WI38 (cell line): ENCODE measurements at regions not wholly inside any gene's neighbourhood (a gene's known extent, or its start where the extent isn't known, plus 50 kb on each side); places are given as distances from the start of the nearest gene placed in this dataset.

Source experiments
- H3K4me3 ChIP-seq: 2 replicates; pipeline ENCODE4 v1.5.1; 2011; ENCODE audit warnings: low read depth, mild to moderate bottlenecking, control low read depth, low read length
- TF ChIP-seq, protein P1 (sequence below): IDR thresholded peaks from 2 replicates; pipeline ENCODE4 v1.5.1; 2012; ENCODE audit warnings: low read depth, mild to moderate bottlenecking, control low read depth, low read length

GRCh38 chr7:25854059-25854458 is 297.9 kb upstream of the NFE2L3 start:
- H3K4me3 ChIP-seq, result no peak overlapping the region
- TF ChIP-seq, protein P1, sequence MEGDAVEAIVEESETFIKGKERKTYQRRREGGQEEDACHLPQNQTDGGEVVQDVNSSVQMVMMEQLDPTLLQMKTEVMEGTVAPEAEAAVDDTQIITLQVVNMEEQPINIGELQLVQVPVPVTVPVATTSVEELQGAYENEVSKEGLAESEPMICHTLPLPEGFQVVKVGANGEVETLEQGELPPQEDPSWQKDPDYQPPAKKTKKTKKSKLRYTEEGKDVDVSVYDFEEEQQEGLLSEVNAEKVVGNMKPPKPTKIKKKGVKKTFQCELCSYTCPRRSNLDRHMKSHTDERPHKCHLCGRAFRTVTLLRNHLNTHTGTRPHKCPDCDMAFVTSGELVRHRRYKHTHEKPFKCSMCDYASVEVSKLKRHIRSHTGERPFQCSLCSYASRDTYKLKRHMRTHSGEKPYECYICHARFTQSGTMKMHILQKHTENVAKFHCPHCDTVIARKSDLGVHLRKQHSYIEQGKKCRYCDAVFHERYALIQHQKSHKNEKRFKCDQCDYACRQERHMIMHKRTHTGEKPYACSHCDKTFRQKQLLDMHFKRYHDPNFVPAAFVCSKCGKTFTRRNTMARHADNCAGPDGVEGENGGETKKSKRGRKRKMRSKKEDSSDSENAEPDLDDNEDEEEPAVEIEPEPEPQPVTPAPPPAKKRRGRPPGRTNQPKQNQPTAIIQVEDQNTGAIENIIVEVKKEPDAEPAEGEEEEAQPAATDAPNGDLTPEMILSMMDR, result no peak

GRCh38 chr7:25854608-25855497 is 297.1 kb upstream of the NFE2L3 start:
- TF ChIP-seq, protein P1, result peak; percentile 55
- no peak overlapping the region for H3K4me3 ChIP-seq

- TF ChIP-seq, protein P1, result no peak
- peak overlapping the region; percentile 51 for H3K4me3 ChIP-seq
These were observed 295.9 kb upstream of the NFE2L3 start for GRCh38 chr7:25855854-25856782.

DNA sequence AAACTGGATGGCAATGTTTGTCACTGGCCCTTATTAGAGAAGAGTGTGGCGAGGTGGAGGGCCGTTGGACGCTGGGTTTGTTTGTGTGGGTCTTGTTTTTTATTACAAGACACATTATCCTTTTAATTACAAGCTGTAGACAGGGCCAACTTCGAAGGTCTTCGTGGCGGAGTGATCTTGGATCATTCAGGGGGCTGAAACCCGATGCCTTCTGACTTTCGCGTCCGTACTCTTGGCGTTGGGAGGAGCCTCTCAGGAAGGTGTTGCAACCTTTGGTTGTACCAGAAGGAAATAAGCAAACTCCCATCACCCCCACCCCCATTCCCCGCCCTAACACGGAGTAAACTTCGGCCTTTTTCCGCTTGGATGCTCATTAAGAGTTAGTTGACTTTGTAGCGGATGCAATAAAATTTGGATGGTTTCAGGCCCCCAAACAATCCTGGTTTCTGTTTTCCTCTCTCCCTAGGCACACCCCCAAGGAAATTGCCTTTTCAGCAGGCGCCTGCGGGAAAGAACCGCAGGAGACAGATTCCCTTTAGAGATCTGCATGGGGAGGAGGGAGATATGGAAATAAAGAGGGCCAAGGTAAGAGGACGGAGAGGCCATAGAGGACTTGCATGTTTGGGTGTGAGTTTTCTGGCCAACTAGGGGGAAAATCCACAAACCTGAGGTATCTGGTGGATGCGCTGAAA is 294.5 kb upstream of the NFE2L3 start:
- peak overlapping the region; percentile 51 for H3K4me3 ChIP-seq
- TF ChIP-seq, protein P1, result no peak

DNA sequence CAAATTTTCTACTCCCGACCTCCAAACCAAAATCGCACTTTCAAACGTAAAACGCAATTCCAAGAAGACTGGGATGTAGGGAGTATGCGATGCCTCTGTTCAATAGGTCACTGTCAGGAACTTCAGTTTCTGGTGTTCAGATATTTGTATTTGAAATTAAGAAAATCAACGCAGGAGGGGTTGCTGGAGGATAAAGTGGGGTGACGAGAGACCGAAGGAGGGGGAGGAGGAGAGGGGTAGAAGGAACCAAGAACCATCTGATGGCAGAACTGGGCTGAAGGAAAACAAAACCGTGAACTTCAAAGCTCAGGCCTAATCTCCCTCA is 293.8 kb upstream of the NFE2L3 start:
- H3K4me3 ChIP-seq, result no peak overlapping the region
- TF ChIP-seq, protein P1, result no peak

DNA sequence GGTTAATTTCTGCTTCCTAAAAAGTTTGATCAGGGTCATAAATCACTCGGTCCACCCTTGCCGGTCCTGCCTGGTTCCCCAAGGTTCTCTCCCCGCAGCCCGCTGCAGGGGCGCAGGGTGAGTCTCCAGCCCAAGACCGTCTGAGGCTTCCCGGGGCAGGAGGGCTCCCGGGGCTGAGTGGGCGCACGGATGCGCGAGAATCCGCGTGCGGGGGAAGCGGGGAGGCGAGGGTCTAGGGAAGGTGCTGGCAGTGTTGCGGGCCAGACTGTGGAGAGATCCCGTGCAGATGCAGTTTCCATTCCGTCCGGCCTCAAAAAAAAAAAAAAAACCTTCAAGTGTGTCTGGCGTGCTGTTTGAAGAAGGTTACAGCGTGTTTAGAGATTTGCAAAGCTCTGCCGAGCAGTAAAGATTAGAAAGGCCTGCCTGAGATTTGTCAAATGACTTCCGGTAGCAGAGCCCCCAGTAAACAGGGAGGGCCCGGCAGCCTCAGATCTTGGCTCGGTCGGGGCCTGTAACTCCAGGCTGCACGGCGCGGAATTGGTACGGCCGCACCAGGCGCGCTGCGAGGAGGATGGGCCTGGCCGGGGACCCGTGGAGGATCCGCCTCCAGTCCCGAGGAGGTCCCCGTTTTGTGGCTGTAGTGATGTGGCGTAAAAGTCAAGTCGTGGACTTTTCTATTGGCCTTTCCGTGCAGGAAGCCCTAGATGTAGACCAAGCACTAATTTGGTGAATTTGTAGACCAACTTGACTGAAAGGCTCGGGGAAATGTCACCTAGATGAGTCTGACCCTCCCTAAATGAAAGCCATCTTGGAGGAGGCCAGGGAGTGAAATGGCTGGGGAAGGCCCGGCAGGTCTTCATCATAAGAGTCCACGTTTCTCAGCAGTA is 293.2 kb upstream of the NFE2L3 start:
- no peak overlapping the region for H3K4me3 ChIP-seq
- TF ChIP-seq, protein P1, result no peak
